BLaER1 (cell line): ENCODE measurements at regions not wholly inside any gene's neighbourhood (a gene's known extent, or its start where the extent isn't known, plus 50 kb on each side); places are given as distances from the start of the nearest gene placed in this dataset.
"Not testable (repeated sequence)": the region's sequence is repeated elsewhere in the genome, so short reads cannot be mapped to it uniquely, and the experiment has no call there.

ENCODE experiments used
- H3K27ac ChIP-seq: shearing (Covaris generic); formaldehyde crosslinking; 2 replicates; pipeline ENCODE4 v1.8.1; 2022
- H3K27me3 ChIP-seq: shearing (Covaris generic); formaldehyde crosslinking; 2 replicates; pipeline ENCODE4 v1.8.1; 2022
- H3K36me3 ChIP-seq: shearing (Covaris generic); formaldehyde crosslinking; 2 replicates; pipeline ENCODE4 v1.8.1; 2022
- H3K4me1 ChIP-seq: shearing (Covaris generic); formaldehyde crosslinking; 2 replicates; pipeline ENCODE4 v1.8.1; 2022
- H3K4me2 ChIP-seq: shearing (Covaris generic); formaldehyde crosslinking; 2 replicates; pipeline ENCODE4 v1.8.1; 2022
- H3K4me3 ChIP-seq: shearing (Covaris generic); formaldehyde crosslinking; 2 replicates; pipeline ENCODE4 v1.8.1; 2022
- H3K9ac ChIP-seq: shearing (Covaris generic); formaldehyde crosslinking; 2 replicates; pipeline ENCODE4 v1.8.1; 2022
- H3K9me3 ChIP-seq: shearing (Covaris generic); formaldehyde crosslinking; 2 replicates; pipeline ENCODE4 v1.8.1; 2022
- H4K20me1 ChIP-seq: shearing (Covaris generic); formaldehyde crosslinking; 2 replicates; pipeline ENCODE4 v1.8.1; 2022
- Cebpa-rat ChIP-seq: shearing (Covaris generic); IDR thresholded peaks from 2 replicates; pipeline ENCODE4 v1.8.1; 2022

GRCh38 chr16:8063159-8063558, 527.2 kb downstream of the TMEM114 start:
- Histone ChIP-seq H3K27me3 (no peaks in the 10 kb centered on the region), H3K4me1 (no peaks in the 10 kb centered on the region), H4K20me1 (no peaks in the 10 kb centered on the region), H3K9me3 (peaks cover 11% of the 10 kb centered on the region), H3K4me2 (no peak overlapping the region), H3K9ac (no peak overlapping the region), H3K4me3 (no peak overlapping the region), H3K27ac (no peak overlapping the region), H3K36me3 (no peaks in the 10 kb centered on the region)
- TF ChIP-seq Cebpa-rat = no peak

GRCh38 chr16:8062677-8063076, 527.6 kb downstream of the TMEM114 start:
- no peak overlapping the region for H3K4me3 ChIP-seq
- H3K4me2 ChIP-seq = no peak overlapping the region
- H3K27me3 ChIP-seq = no peaks in the 10 kb centered on the region
- H3K4me1 ChIP-seq = no peaks in the 10 kb centered on the region
- H4K20me1 ChIP-seq = no peaks in the 10 kb centered on the region
- H3K9me3 ChIP-seq = peaks cover 10% of the 10 kb centered on the region
- H3K9ac ChIP-seq = no peak overlapping the region
- H3K36me3 ChIP-seq = no peaks in the 10 kb centered on the region
- TF ChIP-seq Cebpa-rat = no peak
- H3K27ac ChIP-seq = no peak overlapping the region

GRCh38 chr16:8055761-8056160, 534.5 kb downstream of the TMEM114 start:
- no peak overlapping the region for H3K27ac ChIP-seq
- no peaks in the 10 kb centered on the region for H3K4me1 ChIP-seq
- no peaks in the 10 kb centered on the region for H3K9me3 ChIP-seq
- TF ChIP-seq Cebpa-rat = no peak
- H3K36me3 ChIP-seq = no peaks in the 10 kb centered on the region
- H4K20me1 ChIP-seq = no peaks in the 10 kb centered on the region
- no peaks in the 10 kb centered on the region for H3K27me3 ChIP-seq
- no peak overlapping the region for H3K9ac ChIP-seq
- no peak overlapping the region for H3K4me2 ChIP-seq
- no peak overlapping the region for H3K4me3 ChIP-seq

GRCh38 chr16:8053437-8053836, 536.9 kb downstream of the TMEM114 start:
- H3K4me2 ChIP-seq = no peak overlapping the region

GRCh38 chr16:8048433-8048832, 541.9 kb downstream of the TMEM114 start:
- H3K4me3 ChIP-seq = no peak overlapping the region
- H3K9ac ChIP-seq = no peak overlapping the region
- no peaks in the 10 kb centered on the region for H3K9me3 ChIP-seq
- no peak overlapping the region for H3K4me2 ChIP-seq
- no peak overlapping the region for H3K27ac ChIP-seq
- no peaks in the 10 kb centered on the region for H3K27me3 ChIP-seq
- TF ChIP-seq Cebpa-rat = no peak
- no peaks in the 10 kb centered on the region for H3K4me1 ChIP-seq
- no peaks in the 10 kb centered on the region for H4K20me1 ChIP-seq
- no peaks in the 10 kb centered on the region for H3K36me3 ChIP-seq

More at GRCh38 chr16:8053437-8053836, 536.9 kb downstream of the TMEM114 start:
- Histone ChIP-seq H3K4me1 (no peaks in the 10 kb centered on the region), H3K4me3 (no peak overlapping the region), H3K9ac (no peak overlapping the region), H3K36me3 (no peaks in the 10 kb centered on the region), H4K20me1 (no peaks in the 10 kb centered on the region), H3K9me3 (no peaks in the 10 kb centered on the region), H3K27ac (no peak overlapping the region), H3K27me3 (no peaks in the 10 kb centered on the region)
- no peak for TF ChIP-seq Cebpa-rat

- Histone ChIP-seq H3K27ac (no peak overlapping the region), H3K4me1 (no peaks in the 10 kb centered on the region), H4K20me1 (no peaks in the 10 kb centered on the region), H3K27me3 (no peaks in the 10 kb centered on the region), H3K36me3 (no peaks in the 10 kb centered on the region), H3K4me2 (no peak overlapping the region), H3K9ac (no peak overlapping the region), H3K4me3 (no peak overlapping the region), H3K9me3 (no peaks in the 10 kb centered on the region)
- no peak for TF ChIP-seq Cebpa-rat
Observed at GRCh38 chr16:8047736-8048135, 542.6 kb downstream of the TMEM114 start.

GRCh38 chr16:8044796-8045195, 545.5 kb downstream of the TMEM114 start:
- no peak overlapping the region for H3K4me3 ChIP-seq
- no peaks in the 10 kb centered on the region for H3K9me3 ChIP-seq
- no peaks in the 10 kb centered on the region for H3K4me1 ChIP-seq
- H4K20me1 ChIP-seq = no peaks in the 10 kb centered on the region
- no peak overlapping the region for H3K27ac ChIP-seq
- H3K4me2 ChIP-seq = no peak overlapping the region
- no peak overlapping the region for H3K9ac ChIP-seq
- no peaks in the 10 kb centered on the region for H3K36me3 ChIP-seq
- no peaks in the 10 kb centered on the region for H3K27me3 ChIP-seq
- TF ChIP-seq Cebpa-rat = no peak

GRCh38 chr16:8032406-8032805, 557.9 kb downstream of the TMEM114 start:
- no peaks in the 10 kb centered on the region for H3K9me3 ChIP-seq
- no peaks in the 10 kb centered on the region for H4K20me1 ChIP-seq
- no peaks in the 10 kb centered on the region for H3K27me3 ChIP-seq
- no peak overlapping the region for H3K9ac ChIP-seq
- no peak for TF ChIP-seq Cebpa-rat
- H3K4me2 ChIP-seq = no peak overlapping the region
- H3K4me3 ChIP-seq = no peak overlapping the region
- H3K36me3 ChIP-seq = no peaks in the 10 kb centered on the region
- no peaks in the 10 kb centered on the region for H3K4me1 ChIP-seq
- H3K27ac ChIP-seq = no peak overlapping the region

- not testable (repeated sequence) for H3K9me3 ChIP-seq, H3K4me3 ChIP-seq, H3K27me3 ChIP-seq, H4K20me1 ChIP-seq, H3K4me1 ChIP-seq, H3K4me2 ChIP-seq, H3K9ac ChIP-seq, H3K36me3 ChIP-seq, H3K27ac ChIP-seq
Observed at GRCh38 chr16:8030004-8030403, 560.3 kb downstream of the TMEM114 start.

- no peak for TF ChIP-seq Cebpa-rat
- H3K9ac ChIP-seq = no peak overlapping the region
- no peaks in the 10 kb centered on the region for H3K27me3 ChIP-seq
- no peak overlapping the region for H3K27ac ChIP-seq
- H4K20me1 ChIP-seq = no peaks in the 10 kb centered on the region
- H3K4me2 ChIP-seq = no peak overlapping the region
- H3K4me3 ChIP-seq = no peak overlapping the region
- no peaks in the 10 kb centered on the region for H3K4me1 ChIP-seq
- no peaks in the 10 kb centered on the region for H3K9me3 ChIP-seq
- H3K36me3 ChIP-seq = no peaks in the 10 kb centered on the region
Observed at GRCh38 chr16:8026450-8026849, 563.9 kb downstream of the TMEM114 start.

GRCh38 chr16:8023326-8023725, 567.0 kb downstream of the TMEM114 start:
- H3K4me1 ChIP-seq = no peaks in the 10 kb centered on the region
- no peak overlapping the region for H3K27ac ChIP-seq
- no peak overlapping the region for H3K4me3 ChIP-seq
- H3K9me3 ChIP-seq = no peaks in the 10 kb centered on the region
- no peaks in the 10 kb centered on the region for H4K20me1 ChIP-seq
- no peaks in the 10 kb centered on the region for H3K36me3 ChIP-seq
- no peak overlapping the region for H3K4me2 ChIP-seq
- no peak overlapping the region for H3K9ac ChIP-seq
- no peaks in the 10 kb centered on the region for H3K27me3 ChIP-seq
- TF ChIP-seq Cebpa-rat = no peak
